Brain pericyte (primary cell): ENCODE measurements at regions not wholly inside any gene's neighbourhood (a gene's known extent, or its start where the extent isn't known, plus 50 kb on each side); places are given as distances from the start of the nearest gene placed in this dataset.

Experiments used
- DNase-seq: peaks from one replicate; pipeline ENCODE4 v3.0.0-alpha.2; 2012; ENCODE audit warnings: low read depth, low spot score

DNA sequence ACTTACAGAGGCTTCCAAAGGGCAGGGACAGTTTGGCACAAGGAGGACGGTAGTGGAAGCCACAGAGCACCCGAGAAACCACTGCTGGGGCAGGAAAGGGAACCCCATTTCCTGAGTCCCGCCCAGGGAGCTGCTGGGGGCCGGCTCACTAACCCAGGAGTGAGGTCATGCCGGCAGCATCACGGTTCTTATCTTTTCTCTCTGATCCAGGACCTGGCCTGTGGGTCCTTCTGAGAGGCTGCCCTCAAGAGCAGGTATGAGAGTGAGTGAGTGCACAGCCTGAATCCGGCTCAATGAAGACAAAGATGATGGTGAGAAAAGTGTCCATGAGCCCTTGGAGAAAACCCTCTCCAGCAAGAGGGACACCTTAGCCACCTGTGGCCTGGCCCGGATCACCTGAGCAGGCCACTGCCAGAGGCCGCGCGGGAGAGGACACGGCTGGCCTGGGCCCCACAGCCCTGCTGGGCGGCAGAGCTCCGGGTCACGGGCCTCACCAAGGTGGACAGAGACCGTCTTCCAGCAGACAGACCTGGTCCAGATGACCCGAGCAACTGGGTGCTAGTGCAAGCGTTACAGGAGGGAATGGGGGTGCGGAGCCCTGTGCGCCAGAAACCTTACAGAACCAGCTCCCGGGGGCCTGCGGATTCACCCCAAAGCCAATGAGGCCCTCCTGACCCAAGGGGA lies 94.9 kb downstream of the RIPK4 start:
- no peak for DNase-seq

DNA sequence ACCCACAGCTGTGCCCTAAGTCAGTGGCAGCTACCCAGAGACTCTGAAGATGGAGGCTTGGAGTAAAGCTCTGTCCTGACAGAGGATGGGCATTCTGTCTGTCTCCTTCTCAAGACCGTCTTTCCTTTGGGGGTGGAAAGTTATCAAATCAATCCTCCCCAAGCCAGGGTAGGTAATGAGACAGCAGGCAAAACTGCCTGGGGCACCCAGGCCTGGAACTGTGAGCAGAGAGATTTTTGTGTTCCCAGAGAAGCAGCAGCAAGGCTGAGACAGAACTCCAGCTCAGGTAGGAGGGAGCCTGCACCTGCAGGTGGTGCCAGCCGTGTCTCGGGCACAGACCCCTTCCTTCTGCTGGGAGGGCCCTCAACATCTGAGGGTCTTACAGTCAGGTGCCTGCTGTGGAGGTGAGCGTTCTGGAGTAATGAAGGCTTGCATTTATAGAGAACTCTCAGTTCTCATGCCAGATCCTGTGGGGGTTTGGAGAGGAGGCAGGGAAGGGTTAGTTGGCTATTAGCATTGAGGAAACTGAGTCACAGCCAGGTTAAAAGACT lies 95.6 kb downstream of the RIPK4 start:
- no peak for DNase-seq

DNA sequence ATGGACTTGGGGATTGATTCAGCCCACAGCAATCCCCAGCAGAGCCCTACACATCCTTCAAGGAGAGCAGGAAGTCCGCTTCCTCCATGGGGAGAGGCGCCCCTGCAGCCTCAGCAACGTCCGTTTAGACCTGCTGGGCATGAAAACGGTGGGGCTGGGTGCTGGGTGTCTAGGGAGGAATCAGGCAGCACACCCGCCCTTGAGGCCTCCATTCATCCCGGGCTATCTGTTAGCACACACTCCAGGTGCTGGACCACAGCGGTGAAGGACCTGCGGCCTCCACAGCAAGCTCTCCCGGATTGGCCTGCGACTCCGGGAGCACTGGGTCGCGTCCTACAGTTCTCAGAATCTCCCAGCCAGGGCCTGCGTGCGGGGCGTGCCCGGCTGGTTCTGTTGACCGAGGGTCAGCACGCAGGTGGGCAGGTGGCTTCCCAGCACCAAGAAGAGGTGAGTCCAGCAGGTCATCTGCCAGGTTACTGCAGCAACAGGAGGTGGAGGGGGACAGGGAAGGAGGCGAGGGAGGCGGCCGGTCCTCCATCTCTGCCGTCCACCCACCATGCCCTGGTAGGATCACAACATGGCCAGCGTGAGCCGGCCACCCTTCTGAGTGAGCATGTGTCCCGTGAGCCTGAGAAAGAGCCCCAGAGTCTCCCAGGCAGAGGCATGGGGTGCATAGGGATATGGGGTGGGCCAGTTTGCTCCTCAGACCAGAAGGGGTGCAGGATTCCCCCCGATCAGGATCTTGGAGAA lies 96.6 kb downstream of the RIPK4 start:
- DNase-seq = no peak

DNA sequence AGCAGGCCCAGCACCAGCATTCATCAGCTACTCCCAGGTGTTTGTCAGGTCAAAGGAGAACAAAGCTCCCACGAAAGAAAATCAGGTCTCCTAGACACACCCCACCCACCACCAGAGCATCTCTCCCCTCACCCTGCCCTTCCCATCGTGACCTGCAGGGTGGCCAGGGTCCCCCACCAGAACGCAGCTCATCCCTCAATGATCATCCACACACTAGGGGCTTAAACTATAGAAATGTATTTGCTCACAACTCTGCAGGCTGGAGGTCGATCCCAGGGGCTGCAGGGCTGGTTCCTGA lies 97.4 kb downstream of the RIPK4 start:
- no peak for DNase-seq

DNA sequence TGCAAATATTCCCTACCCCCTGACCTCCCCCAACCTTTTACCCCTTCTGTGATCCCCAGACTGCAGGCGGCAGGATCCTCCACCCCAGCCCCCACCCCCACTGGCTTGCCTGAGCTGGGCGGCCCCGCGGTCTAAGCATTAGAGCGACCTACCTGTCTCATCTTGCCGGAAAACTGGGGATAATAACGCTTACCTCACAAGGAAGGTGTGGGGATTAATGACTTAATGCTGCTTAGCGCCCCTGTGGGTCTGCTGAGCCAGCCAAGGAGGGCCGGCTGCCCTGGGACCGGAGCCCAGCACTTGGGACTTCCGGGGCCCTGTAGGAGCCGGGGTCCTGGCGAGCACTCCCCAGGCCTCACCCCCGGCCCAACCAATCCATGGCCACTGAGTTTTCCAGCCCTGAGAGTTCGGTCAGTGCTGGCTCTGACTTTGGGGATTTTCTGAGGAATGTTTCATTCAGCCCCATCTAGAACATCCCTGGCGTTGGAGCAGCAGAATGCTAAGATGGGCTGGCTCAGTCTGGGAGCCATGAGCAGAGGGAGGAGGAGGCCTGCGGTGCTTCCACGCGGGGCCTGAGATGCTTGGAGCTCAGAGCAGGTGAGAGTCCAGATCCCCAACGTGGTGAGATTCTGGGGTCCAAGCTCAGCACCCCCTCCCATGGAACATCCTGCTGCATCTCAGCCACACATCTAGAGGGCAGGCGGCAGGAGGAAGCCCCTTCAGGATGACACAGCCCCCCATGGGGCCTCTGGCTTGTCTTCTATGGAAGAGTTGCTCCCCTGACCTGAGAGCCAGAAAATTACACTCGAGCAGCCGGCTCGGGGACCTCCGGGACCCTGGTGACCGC lies 97.9 kb downstream of the RIPK4 start:
- no peak for DNase-seq

DNA sequence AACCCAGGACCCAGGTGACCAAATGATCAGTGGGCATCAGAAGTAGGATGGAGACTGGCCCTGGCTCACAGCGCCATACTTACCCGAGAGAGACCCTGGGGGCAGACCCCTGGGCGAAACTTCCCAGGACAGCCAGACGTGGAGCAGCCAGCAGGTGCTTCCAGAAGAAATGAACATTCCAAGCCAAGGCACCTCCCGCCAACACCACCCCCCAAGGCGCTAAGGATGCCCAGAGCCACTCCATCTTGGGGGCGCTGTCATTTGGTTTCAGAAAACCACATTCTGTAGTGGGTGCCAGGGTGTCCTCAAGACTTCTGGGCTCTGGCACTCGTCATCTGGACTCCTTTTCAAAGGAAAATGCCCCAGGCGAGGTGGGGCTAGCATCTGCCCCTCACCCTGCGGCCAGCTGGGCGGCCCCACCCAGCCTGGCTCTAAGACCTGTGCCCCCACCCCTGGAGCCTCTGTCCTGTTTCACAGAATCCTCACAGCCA lies 98.8 kb downstream of the RIPK4 start:
- DNase-seq = no peak

DNA sequence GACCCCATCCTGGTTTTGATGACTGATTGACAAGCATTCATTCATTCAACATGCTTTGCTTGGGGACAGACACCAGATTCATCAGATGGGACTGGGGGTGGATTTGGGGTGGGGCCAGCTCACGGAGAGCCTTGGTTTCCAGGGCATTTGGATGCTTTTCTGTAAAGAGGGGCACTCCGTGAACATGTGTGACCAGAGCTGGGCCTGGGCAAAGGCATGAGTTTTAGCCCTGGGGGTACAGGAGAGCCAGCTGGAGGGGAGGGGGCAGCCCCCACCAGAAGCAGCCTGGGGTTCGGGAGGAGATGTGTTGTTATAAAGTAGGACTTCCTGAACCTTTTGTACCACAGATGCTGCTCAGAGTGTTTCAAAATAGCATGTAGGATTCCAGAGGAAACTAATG lies 99.7 kb downstream of the RIPK4 start:
- no peak for DNase-seq

DNA sequence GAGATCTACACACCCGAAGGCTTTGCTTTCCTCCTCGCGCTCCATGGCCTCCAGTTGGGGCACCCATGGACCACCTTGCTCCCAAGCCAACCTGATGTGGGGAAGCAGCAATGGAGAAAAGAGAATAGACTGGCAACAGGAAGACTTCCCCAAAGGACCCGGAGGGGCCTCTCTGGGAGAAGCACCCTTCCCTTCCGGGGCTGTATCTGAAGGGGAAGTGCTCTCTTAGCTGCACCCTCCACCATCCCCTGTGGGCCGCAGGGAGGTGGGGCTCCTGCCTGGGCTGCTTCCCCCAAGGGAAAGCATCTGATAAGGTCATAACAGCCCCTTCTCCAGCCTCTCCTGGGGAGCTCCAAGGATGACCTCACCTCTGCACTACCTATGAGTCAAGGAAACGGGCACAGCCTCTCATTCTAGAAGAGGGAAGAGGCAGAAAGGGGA lies 100.2 kb downstream of the RIPK4 start:
- DNase-seq = no peak

DNA sequence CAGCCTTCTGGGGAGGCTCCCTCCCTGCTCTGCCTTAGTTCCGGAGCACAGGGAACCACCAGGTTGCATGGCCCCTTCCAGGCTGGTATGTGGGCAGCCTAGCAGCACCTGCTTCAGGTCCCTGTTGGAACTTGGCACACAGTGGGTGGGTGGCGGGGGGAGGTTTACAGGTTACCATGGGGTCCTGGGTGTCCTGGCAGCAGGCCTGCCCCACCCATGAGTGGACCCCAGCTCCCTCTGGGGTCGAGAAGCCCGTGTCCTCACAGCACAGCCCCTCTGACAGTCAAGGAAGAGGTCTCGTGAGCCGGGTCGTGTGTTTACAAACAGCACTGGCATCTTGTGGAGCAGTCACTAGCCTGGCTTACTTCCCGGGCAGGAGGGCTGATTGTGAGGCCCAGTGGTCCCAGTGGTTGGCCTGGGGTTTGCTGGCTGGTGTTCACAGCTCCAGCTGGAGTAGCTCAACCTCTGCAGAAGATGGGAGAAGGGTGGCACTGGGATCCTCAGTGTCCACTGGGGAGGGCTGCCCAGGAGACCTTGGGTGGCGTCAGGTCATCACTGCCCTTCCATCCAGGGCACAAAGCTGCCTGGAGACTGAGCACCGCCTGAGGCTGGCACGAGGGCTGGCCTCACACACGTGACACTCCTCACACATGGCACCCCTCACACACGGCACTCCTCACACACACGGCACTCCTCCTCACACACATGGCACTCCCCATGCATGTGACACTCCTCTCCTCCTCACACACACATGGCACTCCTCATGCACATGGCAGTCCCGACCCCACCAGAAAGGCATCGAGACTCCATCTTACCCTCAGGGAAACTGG lies 100.9 kb downstream of the RIPK4 start:
- DNase-seq = no peak

DNA sequence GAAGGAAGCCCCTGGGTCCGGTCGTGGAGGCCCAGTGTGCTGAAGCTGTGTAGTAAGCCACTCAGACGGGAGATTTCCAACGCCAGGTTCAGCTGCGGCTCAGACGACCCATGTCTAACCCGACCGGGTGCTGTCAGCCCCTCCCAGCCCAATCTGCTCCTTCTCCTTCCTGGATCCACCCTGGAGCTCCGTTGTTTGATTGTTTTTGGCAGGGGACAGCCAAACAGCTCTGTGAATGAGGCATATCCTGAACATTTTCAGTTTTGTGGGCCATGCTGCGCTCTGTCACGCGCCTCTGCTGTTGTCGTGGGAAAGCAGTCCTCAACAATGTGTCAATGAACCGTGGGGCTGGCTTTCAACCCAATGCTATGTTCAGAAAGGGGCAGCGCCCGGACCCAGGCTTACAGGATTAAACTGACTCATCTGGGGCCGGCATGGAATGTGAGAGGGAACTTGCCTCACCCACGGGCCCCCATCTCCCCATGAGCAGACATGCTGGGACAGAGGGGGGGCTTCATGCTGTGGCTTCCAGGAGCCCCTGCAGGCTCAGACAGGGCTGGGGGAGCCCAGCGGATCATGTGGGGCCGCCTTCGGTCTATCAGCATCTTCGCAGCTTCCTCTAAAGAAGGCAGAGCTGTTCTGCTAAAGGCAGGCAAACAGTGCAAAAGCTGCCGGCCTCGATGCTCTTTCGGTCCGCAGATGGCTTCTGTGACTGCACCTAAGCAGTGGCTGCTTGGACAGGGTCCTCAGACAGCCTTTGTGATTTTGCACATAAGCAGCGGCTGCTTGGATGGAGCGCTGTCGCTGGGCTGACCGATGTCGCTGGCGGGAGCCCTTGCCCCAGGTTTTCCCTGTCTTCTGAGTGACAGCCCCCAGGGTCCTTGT lies 101.7 kb downstream of the RIPK4 start:
- DNase-seq = no peak

DNA sequence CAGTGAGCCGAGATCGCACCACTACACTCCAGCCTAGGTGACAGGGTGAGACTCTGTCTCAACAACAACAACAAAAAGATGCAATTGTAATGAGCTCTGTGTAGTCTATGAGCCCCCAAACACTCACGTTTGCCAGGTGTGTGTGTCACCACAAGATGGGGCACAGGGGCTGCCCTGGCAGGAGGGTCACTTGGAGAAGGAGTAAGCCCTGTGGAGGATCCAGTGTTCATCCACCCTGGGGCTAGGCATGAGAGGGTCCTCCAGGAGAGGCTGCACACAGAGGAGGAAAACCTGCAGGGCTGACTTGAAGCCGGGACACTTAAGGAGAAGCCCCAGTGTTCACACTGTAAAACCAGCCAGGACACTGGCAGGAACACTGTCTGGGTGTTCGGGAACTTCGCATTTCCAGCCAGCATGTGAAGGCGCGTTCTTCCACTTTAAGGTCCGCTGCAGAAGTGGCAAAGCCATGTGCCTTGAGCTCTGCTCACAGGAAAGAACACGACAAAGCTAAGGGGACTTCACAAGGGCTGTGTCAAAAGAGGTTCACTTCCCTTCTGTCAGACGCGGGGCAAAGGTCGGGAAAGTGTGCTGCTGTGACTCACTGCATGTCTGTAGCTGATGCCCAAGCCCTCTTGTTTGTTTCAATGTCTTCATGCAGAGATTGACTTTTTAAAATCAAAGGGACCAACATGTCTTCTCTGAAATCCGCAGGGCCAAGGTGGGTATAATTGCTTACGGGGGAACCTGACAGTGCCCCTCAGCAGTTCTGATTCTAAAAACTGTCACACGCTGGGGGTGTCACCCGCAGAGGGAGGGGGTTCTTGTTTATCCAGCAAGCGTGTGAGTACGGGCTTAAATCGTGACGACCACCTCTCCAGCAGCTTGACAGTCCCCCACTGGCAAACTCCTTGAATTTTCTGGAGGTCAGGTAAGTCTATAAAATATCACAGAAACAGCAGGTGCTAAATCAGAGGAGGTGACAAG lies 102.8 kb downstream of the RIPK4 start:
- no peak for DNase-seq

DNA sequence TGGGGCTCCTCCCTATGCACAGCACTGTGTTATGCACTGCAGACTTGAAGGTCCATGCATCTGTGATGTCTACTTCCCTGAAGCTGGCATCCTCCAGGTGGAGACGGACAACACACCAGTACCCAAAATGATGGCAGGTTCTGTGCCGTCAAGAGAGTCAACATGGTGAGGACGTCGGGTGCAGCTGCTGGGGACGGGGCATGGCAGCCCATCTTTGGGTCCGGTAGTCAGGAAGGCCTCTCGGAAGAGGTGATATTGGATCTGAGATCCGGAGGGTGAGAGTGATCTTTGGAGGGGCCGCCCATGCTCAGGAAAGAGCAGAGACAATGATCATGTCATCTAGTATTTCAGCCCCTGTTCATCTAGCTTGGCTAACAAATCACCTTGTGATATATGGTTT lies 104.1 kb downstream of the RIPK4 start:
- DNase-seq = no peak

DNA sequence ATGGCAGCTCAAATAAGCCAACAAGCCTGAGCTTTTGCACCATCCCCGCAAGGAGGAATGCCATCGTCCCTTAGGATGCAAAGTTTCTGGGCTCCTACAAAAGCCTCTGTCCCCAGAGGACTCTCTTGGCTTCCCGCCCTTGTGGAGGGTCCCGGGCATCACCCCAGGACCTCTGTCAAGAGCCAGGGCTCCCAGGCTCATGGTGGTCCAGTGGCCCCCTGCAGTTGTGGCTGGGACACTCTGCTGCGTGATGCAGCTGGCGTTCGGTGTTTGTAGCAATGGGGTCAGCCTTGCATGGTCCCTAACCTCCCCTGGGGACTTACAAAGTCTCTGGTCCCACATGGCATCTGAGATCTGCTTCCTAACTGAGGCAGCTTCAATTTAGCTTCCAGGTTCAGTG lies 104.7 kb downstream of the RIPK4 start:
- DNase-seq = no peak

DNA sequence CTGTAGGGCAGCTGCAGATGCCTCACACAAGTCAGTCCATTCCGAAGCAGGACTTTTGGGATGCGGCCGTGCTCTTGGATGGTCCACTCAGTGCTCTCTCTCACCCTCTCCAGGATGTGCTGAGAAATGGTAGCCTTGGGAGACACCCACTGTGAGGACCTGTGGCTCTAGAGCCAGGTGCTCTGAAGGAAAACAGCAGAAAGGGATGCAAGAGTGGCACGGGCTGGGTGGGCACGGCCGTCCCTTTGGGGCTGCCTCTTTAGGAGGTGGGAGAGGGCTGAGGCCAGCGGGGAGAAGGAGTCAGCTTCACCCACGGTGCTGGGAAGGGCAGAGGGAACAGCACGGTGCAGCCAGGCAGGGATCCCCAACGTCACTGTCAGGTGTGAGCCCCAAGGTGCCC lies 106.1 kb downstream of the RIPK4 start:
- DNase-seq = no peak

DNA sequence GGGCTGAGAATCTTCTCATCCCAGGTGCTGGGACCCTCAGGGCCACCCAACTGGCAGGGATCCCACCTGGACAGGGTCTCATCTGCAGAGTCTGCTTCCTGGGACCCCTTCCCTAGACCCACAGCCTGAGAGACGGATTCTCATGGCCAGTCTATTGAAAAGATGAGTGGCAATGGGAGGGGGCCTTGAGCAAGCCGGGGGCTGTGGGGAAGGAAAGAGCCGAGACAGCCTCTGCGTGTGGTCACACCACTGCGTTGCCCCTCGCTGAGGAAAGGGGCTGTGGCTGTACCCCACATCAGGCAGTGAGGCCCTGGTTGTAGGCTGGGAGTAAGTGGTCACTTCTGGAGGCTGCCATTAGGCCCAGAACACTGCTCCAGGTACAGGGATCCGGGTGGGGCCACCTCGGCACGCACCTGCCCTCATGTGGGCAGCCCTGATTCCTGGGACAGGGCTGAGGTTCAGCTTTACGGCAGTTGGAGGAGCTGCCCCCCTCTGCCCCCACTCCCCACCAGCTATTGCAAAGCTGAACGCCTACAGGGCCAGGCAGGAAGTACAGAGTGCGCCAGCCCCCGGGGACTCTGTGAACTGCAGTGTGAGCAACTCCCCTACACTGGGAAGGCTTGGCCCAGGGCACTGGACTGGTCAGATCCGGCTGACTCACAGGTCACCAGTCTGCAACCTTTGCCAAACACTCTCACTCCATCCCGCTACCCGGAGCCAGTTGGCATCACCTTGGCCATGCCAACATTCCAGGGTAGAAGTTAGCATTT lies 106.9 kb downstream of the RIPK4 start:
- DNase-seq = no peak

DNA sequence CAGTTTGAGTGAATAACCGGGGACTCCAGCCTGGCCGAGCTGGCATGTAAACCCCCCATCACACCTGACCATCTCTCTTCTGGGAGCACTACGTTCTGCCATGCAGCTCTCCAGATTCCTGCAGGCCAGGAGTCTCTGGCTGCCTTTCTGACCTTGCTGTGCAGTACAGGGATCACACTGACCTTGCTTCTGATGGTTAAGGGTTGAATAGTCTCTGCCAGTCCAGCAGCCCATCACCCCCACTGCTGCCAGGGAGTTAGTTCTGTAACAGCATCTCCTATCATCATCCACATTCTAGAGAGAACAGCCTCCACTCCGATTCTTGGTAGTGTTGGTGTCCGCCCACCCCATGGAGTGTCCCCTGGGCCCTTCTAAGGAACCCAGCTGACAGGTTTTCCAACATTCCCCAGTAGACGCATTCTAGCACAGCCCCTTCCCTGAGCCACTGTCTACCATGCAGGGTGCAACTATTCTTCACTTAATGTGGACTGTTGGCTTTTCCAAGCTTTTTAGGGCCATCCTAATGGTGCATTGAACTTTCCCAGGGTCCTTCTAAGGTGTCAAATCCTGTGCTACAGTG lies 109.8 kb downstream of the RIPK4 start:
- DNase-seq = no peak

DNA sequence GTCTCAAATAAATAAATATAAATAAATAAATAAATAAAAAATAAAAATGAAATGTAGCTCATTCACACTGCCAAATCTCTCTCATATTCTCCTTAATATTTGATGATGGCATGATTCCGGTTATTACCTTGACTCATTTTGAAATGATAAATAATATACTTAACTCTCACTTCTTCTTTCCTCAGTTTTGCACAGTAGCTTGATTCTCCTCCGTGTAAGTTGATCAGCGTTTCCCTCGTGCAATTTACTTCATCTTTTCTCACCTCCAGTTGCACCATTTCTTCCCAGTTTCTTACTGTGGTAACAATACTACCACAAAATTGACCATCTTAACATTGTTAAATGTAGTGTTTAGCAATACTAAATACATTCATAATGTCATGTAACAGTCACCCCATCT lies 111.6 kb downstream of the RIPK4 start:
- DNase-seq = no peak

DNA sequence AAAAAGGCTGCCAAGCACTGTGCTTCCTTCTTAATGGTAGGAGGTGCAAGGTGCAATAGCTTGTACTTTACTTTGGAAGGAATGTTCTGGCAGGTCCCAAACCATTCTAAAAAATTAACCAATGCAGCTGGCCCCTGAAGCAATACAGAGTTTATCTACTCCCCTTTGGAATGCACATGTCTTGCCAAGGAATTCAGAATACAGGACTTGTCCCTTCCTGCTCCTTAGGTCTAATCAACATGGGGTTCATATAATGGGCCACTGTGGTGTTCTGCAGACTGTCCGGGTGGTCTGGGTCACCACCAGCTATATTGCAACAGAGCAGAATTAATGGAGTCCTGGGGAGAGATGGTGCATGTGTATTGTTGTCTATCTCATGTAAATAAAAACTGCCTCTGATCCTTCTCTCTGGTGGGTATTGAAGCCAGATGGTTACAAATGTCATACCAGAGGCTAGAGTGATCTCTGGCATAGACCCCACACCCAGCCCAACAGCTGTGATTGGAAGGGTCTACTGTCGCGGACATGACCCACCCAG lies 112.8 kb downstream of the RIPK4 start:
- DNase-seq = no peak
